ENCODE measurements at regions not wholly inside any gene's neighbourhood (a gene's known extent, or its start where the extent isn't known, plus 50 kb on each side); places are given as distances from the start of the nearest gene placed in this dataset.

- no peak for TF ChIP-seq EZH2 (IDR thresholded peaks at IDR 0.05; ENCODE audit: borderline replicate concordance, insufficient read depth, low read length, poor library complexity, severe bottlenecking)
- no peak for TF ChIP-seq CTCF (IDR thresholded peaks at IDR 0.05; ENCODE audit: poor library complexity, severe bottlenecking)
- no peak for TF ChIP-seq POLR2AphosphoS5 (IDR thresholded peaks at IDR 0.05)
- TF ChIP-seq TAF1 (IDR thresholded peaks at IDR 0.05; ENCODE audit: low read depth): no peak
- no peak for TF ChIP-seq RAD21 (conservative IDR thresholded peaks at IDR 0.05)
- no peak for TF ChIP-seq EP300 (conservative IDR thresholded peaks at IDR 0.05; ENCODE audit: poor library complexity, severe bottlenecking)
- no peak for TF ChIP-seq REST (IDR thresholded peaks at IDR 0.05; ENCODE audit: borderline replicate concordance)
- TF ChIP-seq MXI1 (conservative IDR thresholded peaks at IDR 0.05; ENCODE audit: poor library complexity, severe bottlenecking): no peak
Observed at GRCh38 chr16:62665269-62665668, 629.0 kb upstream of the CDH8 start.
